ENCODE measurements at regions not wholly inside any gene's neighbourhood (a gene's known extent, or its start where the extent isn't known, plus 50 kb on each side); places are given as distances from the start of the nearest gene placed in this dataset.
"Not testable (repeated sequence)": the region's sequence is repeated elsewhere in the genome, so short reads cannot be mapped to it uniquely, and the experiment has no call there.

DNA sequence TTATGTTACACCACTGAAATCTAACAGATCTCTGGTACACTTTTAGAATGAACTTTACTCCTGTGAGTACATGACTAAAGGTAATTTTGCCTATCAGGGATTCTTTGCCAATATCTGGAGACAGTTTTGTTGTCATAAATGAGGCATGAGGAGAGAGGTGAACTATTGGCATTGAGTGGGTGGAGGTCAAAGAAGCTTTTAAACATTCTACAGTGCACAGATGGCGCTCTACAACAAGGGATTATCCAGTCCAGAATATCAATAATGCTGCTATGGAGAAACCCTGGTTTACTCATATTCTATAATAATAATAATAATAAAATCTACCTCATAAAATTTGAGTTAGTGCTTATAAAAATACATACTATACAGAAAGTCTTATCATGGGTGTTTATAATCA, 702.3 kb downstream of the SI start:
- DNase-seq (ENCODE audit: low read depth), result no peak

DNA sequence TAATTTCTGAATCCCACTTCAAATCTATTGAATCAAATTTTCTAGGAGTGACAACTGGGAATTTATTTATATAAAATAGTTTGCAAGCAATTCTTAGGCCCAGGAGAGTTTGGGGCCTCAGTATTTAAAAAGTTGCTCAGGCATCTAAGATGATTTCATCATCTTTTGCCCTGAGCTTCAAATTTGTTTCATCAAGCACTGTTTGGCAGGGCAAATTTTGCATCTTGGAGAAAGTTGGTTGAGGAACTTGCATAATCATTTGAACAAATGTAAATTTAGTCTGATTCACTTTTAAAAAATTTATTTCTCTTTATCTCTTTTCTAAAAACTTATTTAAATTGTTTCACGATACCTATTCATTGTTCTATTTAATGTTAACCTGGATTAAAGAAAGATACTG, 702.8 kb downstream of the SI start:
- no peak for DNase-seq (ENCODE audit: low read depth)

DNA sequence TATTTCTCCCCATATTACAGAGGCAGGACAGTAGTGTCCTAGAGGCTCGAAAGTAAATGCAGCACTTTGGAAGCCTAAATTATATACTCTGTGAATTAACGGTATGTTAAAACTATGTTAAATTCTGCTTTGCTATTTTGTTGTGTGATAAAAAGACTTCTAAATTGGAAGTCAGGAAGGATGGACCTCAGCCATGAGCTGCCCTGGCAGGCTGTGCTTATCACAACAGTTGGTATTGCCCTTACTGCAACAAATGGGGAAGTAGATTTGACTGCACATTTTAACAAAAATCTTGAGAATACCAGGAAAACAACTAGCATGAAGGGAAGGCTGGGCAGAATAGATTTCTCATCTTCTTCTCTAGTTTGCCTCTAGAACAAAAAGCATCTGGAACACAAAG, 706.6 kb downstream of the SI start:
- no peak for DNase-seq (ENCODE audit: low read depth)

DNA sequence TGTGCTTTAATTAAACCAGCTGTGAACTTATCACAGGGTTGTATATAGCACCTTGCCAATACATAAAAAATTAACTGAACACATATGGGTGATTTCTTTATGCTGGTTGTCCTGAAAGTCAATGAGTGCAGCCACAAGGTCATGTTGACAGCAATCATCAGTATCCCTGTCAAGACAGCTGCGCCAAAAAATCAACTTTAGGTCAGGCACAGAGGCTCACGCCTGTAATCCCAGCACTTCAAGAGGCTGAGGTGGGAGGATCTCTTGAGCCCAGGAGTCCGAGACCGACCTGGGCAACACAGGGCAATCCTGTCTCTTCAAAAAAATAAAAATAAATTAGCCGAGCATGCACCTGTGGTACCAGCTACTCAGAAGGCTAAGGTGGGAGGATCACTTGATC, 707.3 kb downstream of the SI start:
- DNase-seq (ENCODE audit: low read depth), result no peak

DNA sequence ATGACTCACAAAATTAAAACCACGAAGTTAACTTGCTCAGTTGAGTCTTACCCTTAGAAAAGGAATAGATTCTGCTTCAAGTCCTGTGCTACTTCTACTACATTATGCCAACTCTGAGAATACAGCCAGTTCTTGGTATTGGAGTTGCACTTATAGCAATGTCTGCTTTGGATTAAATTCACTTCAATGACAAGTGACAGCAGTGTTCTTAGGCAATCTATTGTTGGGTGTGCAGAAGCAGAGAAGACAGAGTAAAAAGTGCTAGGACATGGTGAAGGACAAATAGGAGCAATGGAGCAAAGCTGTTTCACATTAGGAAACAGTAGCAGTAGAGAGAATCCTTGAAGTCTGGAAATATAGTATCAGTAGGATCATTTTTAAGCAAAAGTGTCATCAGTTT, 713.1 kb downstream of the SI start:
- no peak for DNase-seq (ENCODE audit: low read depth)

DNA sequence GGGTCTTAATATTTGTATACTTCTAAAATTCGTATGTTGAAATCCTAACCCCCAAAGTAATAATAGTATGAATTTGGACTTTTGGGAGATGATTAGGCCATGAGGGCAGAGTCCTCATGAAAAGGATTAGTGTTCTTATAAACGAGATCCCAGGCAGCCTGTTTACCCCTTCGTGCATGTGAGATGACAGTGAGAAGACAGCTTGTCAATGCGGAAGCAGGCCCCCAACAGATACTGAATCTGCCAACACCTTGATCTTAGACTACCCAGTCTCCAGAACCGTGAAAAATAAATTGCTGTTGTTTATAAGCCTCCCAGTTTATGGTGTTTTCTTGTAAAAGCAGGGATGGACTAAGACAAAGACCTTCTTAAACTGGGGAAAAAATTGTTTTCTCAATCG, 714.2 kb downstream of the SI start:
- DNase-seq (ENCODE audit: low read depth), result no peak

DNA sequence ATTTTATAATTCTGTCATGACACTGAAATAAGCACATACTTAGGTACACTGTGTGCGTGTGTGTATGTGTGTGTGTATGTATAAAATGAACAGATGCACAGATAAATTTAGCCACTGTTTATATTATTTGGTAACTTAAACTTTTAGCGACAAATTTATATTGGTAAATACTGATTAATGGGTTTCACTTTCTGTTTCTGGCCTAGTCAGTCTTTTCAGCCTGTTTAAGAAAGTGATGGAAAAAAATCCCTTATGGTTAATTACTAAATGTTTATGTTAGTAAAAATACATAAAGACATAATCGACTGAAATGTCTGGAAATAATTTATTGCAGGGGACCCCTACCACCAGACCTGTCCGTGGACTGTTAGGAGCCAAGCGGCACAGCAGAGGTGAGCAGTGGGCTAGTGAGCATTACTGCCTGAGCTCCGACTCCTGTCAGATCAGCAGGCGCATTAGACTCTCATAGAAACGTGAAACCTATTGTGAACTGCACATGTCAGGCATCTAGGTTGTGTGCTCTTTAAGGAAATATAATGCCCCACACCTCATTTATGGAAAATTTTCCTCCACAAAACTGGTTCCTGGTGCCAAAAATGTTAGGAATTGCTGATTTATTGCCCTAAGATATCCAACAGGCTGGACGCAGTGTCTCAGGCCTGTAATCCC, 717.4 kb downstream of the SI start:
- no peak for DNase-seq (ENCODE audit: low read depth)

DNA sequence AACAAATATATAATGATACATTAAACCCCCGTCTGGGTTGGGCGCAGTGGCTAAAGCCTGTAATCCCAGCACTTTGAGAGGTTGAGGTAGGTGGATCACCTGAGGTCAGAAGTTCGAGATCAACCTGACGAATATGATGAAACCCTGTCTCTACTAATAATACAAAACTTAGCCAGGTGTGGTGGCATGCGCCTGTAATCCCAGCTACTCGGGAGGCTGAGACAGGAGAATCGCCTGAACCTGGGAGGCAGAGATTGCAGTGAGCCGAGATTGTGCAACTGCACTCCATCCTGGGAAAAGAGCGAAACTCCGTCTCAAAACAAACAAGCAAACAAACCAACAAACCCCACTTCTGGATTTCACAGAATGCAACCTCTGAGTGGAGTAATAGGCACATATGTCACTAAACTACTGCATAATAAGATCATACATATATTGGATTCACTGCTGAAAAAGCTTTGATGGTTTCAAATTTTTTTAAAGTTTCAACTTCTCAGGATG, 718.2 kb downstream of the SI start:
- DNase-seq (ENCODE audit: low read depth), result no peak

DNA sequence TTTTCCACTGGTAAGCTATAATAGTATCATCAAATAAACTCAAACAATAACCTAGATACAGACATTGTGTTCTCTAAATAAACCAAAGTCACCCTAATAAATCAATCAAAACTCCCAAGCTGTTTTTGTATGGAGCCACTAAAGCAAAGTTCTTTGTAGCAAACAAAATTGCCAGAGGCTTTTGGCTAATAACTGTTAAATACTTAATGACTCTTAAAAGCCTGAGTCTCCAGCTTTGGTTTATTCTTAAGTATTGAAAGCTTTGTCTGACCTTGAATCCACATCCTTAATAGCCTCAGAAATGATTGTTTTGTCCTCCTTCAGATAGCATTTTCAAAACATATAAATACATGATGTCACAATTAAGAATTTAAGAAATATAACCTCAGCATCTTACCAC, 725.3 kb downstream of the SI start:
- DNase-seq (ENCODE audit: low read depth), result no peak

DNA sequence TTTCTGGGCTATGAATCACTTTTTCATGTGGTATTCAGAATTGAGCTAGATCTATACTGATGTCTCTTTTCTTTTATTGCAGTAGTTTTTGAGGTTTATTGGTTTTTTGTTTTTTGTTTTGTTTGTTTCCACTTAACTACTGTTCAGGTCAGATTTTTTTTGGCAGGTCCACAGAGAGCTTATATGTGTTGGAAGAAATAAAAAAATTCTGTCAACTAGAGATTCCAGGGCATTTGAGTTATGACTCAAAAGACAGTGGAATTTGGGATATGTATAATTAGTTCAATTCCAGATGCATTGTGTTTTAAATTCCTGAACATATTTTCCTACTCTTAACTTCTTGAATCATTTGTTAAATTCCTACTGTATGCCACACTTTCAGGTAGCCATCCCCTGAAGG, 727.2 kb downstream of the SI start:
- no peak for DNase-seq (ENCODE audit: low read depth)

DNA sequence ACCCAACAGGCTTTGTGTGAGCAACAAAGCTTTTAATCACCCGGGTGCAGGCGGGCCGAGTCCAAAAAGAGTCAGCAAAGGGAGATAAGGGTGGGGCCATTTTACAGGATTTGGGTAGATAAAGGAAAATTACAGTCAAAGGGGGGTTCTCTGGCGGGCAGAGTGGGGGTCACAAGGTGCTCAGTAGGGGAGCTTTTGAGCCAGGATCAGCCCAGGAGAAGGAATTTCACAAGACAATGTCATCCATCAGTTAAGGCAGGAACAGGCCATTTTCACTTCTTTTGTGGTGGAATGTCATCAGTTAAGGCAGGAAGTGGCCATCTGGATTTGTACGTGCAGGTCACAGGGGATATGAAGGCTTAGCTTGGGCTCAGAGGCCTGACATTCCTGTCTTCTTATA, 736.1 kb downstream of the SI start:
- DNase-seq (ENCODE audit: low read depth), result not testable (repeated sequence)

DNA sequence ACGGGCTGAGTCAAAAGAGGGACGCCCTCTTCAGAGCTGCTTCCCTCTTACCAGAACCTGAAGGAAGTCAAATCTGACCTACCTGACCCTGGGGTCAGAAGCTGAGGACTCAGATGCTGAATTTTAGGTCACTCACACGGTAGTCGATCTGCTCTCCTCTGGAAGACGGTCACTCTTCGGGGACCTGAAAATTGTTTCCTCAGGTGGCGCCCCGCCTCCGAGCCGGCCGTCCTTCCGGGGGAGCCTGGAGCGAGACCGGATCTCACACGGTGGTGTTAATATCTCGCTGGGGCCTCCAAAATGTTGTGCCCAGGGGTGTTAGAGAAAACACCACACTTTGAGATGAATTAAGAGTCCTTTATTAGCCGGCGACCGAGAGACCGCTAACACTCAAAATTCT, 737.2 kb downstream of the SI start:
- no peak for DNase-seq (ENCODE audit: low read depth)

DNA sequence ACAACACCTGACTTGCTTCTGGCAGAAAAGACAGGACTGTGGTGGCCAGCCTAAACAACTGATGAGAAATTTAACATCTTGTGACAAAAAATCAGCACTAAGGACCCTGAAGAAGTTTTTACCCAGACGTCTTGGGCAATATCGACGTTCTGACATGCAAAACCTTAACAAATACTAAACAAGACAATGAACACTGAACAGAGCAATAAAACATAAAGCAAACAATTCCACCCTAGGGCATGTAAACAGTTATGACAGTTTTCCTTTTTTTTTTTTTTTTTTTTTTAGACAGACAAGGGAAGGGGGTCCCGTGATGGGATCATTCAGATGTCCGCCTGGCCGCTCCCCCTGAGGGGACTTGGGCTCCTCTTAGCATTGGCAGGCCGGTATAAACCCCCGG, 738.0 kb downstream of the SI start:
- DNase-seq (ENCODE audit: low read depth), result no peak

DNA sequence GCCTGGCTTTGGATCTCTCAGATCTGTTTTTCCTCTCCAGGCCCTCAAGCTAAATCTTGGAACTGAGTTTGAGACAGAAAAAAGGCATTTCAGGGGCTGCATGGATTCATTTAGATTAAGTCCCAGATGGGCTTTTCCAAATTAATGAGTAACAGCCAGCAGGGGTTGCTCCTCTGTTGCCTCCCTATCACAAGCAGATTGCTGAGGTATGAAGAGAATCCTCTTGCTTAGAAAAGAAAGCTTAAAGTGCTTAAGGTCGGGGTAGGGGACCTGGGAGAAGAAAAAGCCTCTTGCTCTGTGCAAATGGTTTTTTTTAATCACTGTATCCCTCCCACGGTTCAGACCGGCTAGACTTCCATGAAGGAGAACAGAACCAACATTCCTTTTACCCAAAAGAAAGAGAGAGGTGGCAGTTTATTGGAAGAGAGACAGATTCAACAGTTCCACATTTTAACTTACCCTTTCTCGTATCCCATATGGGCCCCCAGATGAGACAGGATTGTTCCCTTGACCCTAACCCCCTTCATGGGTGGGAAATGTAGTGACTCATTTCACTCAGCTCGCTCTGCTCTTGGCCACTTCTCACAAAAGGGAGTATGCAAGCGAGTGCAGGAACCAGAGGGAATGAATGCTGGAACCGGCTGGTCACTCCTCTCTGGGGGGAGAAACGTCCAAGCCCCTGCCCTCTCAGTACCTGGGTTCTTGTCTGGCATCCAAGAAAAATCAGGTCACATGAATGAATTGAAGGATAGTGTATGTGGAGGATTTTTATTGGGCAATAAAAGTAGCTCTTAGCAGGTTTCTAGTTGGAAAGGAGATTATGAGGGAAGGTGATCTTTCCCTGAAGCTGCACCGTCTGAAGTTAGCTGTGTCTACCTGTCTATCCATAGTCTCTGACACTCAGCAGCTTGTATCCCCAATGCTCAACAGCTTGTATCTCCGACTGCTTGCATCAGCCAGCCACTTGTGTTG, 745.2 kb downstream of the SI start:
- DNase-seq (ENCODE audit: low read depth), result no peak

DNA sequence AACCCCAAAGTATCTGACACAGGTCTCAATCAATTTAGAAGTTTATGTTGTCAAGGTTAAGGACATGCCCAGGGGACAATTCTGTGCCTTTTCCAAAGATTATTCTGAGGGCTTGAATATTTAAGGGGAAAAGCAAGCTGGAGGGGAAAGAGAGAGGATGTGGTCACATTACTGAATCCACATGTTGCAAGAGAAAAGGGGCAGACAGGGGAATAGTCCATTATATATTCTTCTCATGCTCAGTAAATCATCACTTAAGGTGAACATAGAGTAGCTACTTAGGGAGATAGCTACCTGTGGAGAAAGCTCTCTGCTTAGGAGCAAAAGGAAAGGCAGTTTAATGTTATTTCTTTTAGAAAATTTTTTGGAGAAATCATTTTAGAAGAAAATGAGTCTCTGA, 751.6 kb downstream of the SI start:
- DNase-seq (ENCODE audit: low read depth), result no peak

DNA sequence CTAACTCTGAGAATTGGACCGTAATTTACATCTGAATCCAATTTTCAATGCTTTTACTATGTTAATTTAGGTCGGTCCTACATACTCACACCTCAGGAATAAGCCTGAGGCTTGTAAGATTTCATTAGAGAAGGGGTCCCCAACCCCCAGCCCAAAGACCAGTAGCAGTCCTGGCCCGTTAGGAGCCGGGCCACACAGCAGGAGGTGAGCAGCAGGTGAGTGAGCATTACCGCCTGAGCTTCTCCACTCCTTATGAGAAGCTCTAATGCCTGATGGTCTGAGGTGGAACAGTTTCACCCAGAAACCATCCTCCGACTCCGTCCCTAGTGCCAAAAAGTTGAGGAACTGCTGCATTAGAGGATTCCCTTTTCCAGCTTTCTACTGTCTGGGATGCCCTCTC, 757.3 kb downstream of the SI start:
- DNase-seq (ENCODE audit: low read depth), result no peak

DNA sequence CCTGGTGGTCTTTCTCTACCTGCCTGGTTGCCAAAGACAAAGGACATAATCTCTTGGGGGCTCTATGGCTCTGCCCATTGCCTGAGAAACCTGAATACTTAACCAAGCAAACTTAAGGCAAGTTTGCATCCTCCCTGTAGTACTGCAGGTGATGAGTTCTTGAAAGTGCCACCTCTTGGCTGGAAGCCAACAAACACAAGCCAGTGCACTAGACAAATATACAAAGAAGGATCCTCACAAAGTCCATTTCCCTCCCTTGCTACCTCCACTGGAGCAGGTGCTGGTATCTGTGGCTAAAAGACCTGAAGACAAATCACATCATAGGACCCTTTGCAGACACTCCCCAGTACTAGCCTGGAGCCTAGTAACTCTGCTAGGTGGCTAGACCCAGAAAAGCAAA, 772.3 kb downstream of the SI start:
- DNase-seq (ENCODE audit: low read depth), result no peak

DNA sequence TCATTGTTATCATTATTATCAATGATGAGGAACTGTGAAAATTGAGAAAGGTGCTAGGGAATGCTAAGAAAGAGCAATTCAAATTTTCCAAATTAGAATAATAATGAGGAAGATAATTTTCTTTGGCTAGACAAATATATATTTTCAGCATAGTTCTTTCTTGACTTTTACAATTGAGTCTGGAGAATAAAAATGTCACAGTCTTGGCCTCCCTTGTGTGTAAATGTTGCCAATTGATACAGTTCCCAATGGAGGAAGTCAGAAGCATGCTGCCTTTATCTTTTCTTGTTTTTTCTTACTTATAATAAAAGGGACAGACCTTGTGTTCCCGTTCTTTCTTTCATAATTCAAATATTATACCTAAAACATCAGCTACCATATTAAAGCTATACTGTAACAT, 774.4 kb downstream of the SI start:
- no peak for DNase-seq (ENCODE audit: low read depth)

DNA sequence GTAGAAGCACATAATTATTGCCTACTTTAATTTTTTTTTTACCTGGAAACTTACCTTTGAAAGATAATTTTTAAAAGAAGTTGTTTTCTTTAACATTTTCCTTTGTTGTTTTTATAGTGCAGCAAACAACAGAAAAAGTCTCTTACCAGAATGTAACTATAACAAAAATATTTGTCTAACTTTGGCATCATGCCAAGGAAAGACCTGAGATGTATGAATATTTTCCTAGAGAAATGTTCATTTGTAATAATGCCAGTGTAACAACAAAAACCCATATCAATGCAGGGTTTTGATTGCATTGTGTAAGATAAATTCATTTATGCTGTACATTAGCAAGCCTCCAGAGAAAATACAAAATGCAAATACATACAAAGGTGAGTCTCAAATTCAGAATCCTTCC, 775.7 kb downstream of the SI start:
- no peak for DNase-seq (ENCODE audit: low read depth)

DNA sequence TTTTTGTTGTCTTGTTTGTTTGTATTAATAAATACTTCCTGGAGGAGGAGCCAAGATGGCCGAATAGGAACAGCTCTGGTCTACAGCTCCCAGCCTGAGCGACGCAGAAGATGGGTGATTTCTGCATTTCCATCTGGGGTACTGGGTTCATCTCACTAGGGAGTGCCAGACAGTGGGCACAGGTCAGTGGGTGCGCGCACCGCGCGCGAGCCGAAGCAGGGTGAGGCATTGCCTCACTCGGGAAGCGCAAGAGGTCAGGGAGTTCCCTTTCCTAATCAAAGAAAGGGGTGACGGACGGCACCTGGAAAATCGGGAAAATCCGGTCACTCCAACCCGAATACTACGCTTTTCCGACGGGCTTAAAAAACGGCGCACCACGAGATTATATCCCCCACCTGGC, 786.8 kb downstream of the SI start:
- not testable (repeated sequence) for DNase-seq (ENCODE audit: low read depth)

DNA sequence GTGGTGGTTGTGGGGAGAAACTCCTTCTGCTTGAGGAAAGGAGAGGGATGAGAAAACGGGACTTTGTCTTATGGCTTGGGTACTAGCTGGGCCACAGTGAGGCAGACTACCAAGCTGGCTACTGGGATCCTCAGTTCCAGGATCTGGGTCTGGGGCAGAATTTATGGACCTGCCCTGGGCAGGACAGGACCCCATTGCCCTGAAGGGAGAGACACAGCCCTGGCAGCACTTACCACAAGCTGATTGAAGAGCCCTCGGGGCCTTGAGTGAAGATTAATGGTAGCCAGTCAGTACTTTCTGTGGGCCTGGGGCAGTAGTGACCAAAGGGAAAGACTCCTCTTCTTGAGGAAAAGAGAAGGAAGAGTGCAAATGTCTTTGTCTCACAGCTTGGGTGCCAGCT, 799.7 kb downstream of the SI start:
- DNase-seq (ENCODE audit: low read depth), result no peak

DNA sequence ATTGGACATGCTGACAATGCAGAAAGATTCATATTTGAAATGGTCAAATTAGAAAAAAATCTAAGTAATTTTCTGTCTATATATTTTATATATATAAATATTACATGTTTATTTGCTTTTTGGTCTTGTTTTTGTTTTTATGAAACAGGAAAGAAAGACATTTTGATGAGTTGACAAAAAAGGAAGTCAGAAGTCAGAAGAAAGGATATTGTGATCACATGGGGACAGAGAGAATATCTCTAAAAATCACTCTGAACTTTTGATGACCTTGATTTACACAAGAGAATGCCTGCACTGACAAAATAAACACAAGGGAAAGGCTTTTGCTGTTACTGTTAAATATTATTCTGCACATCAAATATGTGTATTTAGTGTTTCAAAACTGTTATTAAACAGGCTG, 811.2 kb downstream of the SI start:
- no peak for DNase-seq (ENCODE audit: low read depth)

DNA sequence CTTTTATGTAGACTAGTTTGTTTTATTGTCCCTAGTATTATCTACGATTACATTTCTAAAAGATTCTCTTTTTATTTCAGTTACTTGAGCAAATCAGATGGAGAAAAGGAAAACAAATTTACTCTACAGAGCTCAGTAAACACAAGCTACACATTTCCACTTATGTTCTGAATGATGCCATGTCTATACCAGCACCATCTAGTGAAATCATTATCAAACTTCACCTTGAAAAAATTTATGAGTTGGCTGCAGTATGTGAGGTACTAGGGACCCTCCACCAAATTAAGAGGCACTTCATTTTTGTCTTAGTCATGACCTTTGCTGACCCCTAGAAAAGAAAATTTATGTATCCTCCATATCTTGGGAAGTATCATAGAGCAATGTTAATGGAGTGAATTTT, 827.4 kb downstream of the SI start:
- no peak for DNase-seq (ENCODE audit: low read depth)

DNA sequence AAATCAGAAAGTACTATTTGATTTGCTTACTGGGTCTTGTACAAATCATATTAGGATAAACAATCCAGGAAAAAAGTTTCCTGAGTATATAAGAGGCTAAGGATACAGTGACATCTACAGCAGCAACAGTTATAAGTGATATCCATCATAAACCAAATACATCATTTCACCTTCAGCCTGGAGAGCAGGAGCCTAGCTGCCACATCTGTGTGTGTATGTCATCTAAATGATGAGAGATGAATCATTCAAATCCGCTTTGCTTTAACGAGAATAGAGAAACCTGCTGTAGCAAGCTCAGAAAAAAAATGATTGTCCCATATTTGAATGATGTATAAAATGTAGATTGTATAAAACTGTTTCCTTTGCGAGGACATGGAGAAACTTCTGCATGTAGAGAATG, 841.4 kb downstream of the SI start:
- no peak for DNase-seq (ENCODE audit: low read depth)
